Osteoblast (primary cell): ENCODE measurements at regions not wholly inside any gene's neighbourhood (a gene's known extent, or its start where the extent isn't known, plus 50 kb on each side); places are given as distances from the start of the nearest gene placed in this dataset.
"Not testable (repeated sequence)": the region's sequence is repeated elsewhere in the genome, so short reads cannot be mapped to it uniquely, and the experiment has no call there.

Source experiments
- DNase-seq: peaks from one replicate; pipeline ENCODE4 v3.0.0; 2011; ENCODE audit warnings: low spot score, mixed read lengths; ENCODE audit not compliant: insufficient read length; ENCODE audit errors: missing footprints
- H2AFZ ChIP-seq: 2 replicates; pipeline ENCODE4 v1.6.0; 2011; ENCODE audit warnings: mild to moderate bottlenecking, low read length
- H3K27ac ChIP-seq: 2 replicates; pipeline ENCODE4 v1.5.1; 2011; ENCODE audit warnings: mild to moderate bottlenecking, low read depth, low read length, moderate library complexity
- H3K27me3 ChIP-seq: 2 replicates; pipeline ENCODE4 v1.6.0; 2012; ENCODE audit warnings: mild to moderate bottlenecking, control low read depth, inconsistent platforms, low read length, moderate library complexity; ENCODE audit not compliant: insufficient read depth
- H3K36me3 ChIP-seq: 2 replicates; pipeline ENCODE4 v1.5.1; 2011; ENCODE audit warnings: mild to moderate bottlenecking, low read length, control low read depth, moderate library complexity; ENCODE audit not compliant: insufficient read depth
- H3K4me1 ChIP-seq: 2 replicates; pipeline ENCODE4 v1.5.1; 2011; ENCODE audit warnings: mild to moderate bottlenecking, low read length, control low read depth, moderate library complexity; ENCODE audit not compliant: insufficient read depth
- H3K4me2 ChIP-seq: 2 replicates; pipeline ENCODE4 v1.6.0; 2011; ENCODE audit warnings: mild to moderate bottlenecking, low read length; ENCODE audit not compliant: insufficient read depth
- H3K4me3 ChIP-seq: fragments of 200-600 bp; sonication (generic); 3 replicates; pipeline ENCODE4 v1.5.1; 2012; ENCODE audit warnings: mild to moderate bottlenecking, low read length, inconsistent platforms; ENCODE audit not compliant: insufficient read depth
- H3K79me2 ChIP-seq: 2 replicates; pipeline ENCODE4 v1.6.0; 2012; ENCODE audit warnings: mild to moderate bottlenecking, low read length, control low read depth, inconsistent platforms; ENCODE audit not compliant: insufficient read depth
- H3K9me3 ChIP-seq: 2 replicates; pipeline ENCODE4 v1.5.1; 2011; ENCODE audit warnings: low read depth, low read length, control low read depth
- H4K20me1 ChIP-seq: 2 replicates; pipeline ENCODE4 v1.6.0; 2012; ENCODE audit warnings: mild to moderate bottlenecking, low read length, control low read depth; ENCODE audit not compliant: insufficient read depth
- CTCF ChIP-seq: IDR thresholded peaks from 2 replicates; pipeline ENCODE4 v1.5.1; 2011; ENCODE audit warnings: mild to moderate bottlenecking, low read depth, low read length, moderate library complexity; ENCODE audit errors: extremely low read depth

- H2AFZ ChIP-seq = no peak overlapping the region
- no peak for TF ChIP-seq CTCF
Measured at GRCh38 chr1:111052246-111052645, 87.6 kb downstream of the DRAM2 start.

GRCh38 chr1:111048253-111048652 lies 84.5 kb upstream of the LRIF1 start:
- not testable (repeated sequence) for H3K4me3 ChIP-seq, H3K9me3 ChIP-seq, H3K79me2 ChIP-seq, H3K27me3 ChIP-seq, H3K36me3 ChIP-seq, DNase-seq, H3K4me2 ChIP-seq, H2AFZ ChIP-seq, H3K27ac ChIP-seq, H4K20me1 ChIP-seq
- peaks cover 14% of the 10 kb centered on the region for H3K4me1 ChIP-seq

More at GRCh38 chr1:111052246-111052645, 87.6 kb downstream of the DRAM2 start:
- Histone ChIP-seq H3K27ac (no peak overlapping the region), H4K20me1 (no peaks in the 10 kb centered on the region), H3K4me1 (peaks cover 3% of the 10 kb centered on the region), H3K4me3 (no peak overlapping the region), H3K36me3 (no peaks in the 10 kb centered on the region), H3K79me2 (no peaks in the 10 kb centered on the region), H3K9me3 (no peaks in the 10 kb centered on the region), H3K4me2 (peak overlapping the region; percentile 44), H3K27me3 (no peaks in the 10 kb centered on the region)
- no peak for DNase-seq

GRCh38 chr1:111045033-111045722 lies 81.5 kb upstream of the LRIF1 start:
- TF ChIP-seq CTCF = no peak
- peak; percentile 56 for DNase-seq
- Histone ChIP-seq H3K4me3 (no peak overlapping the region), H3K9me3 (no peaks in the 10 kb centered on the region), H3K4me1 (peaks cover 11% of the 10 kb centered on the region), H3K27me3 (no peaks in the 10 kb centered on the region), H4K20me1 (no peaks in the 10 kb centered on the region), H3K36me3 (no peaks in the 10 kb centered on the region), H3K79me2 (no peaks in the 10 kb centered on the region), H2AFZ (peak overlapping the region; percentile 1), H3K4me2 (peak overlapping the region; percentile 62), H3K27ac (no peak overlapping the region)

- TF ChIP-seq CTCF = peak; percentile 82
- Histone ChIP-seq H3K4me1 (no peaks in the 10 kb centered on the region), H3K79me2 (no peaks in the 10 kb centered on the region), H4K20me1 (no peaks in the 10 kb centered on the region), H3K9me3 (no peaks in the 10 kb centered on the region), H3K27me3 (no peaks in the 10 kb centered on the region), H3K27ac (no peak overlapping the region), H3K4me3 (no peak overlapping the region), H2AFZ (no peak overlapping the region), H3K4me2 (no peak overlapping the region), H3K36me3 (no peaks in the 10 kb centered on the region)
- DNase-seq = no peak
Measured at GRCh38 chr1:111032295-111032897, 68.7 kb upstream of the LRIF1 start.
